GM12891 (cell line): ENCODE measurements at regions not wholly inside any gene's neighbourhood (a gene's known extent, or its start where the extent isn't known, plus 50 kb on each side); places are given as distances from the start of the nearest gene placed in this dataset.

Experiments
- POLR2A ChIP-seq: IDR thresholded peaks from 2 replicates; pipeline ENCODE4 v1.6.1; 2011; ENCODE audit warnings: low read depth, low read length, control low read depth
- POLR2AphosphoS5 ChIP-seq: IDR thresholded peaks from 2 replicates; pipeline ENCODE4 v1.6.1; 2011; ENCODE audit warnings: low read depth, low read length, control low read depth
- POU2F2 ChIP-seq: IDR thresholded peaks from 2 replicates; pipeline ENCODE4 v1.6.1; 2011; ENCODE audit warnings: low read depth, mild to moderate bottlenecking, control low read depth, low read length, moderate library complexity
- TAF1 ChIP-seq: IDR thresholded peaks from 2 replicates; pipeline ENCODE4 v1.6.1; 2011; ENCODE audit warnings: low read depth, low read length, control low read depth

GRCh38 chr10:10532236-10532635 is 485.4 kb upstream of the CELF2 start:
- TF ChIP-seq POLR2A (no peak), TAF1 (no peak), POLR2AphosphoS5 (no peak), POU2F2 (no peak)
